HUES48 (cell line): ENCODE measurements at regions not wholly inside any gene's neighbourhood (a gene's known extent, or its start where the extent isn't known, plus 50 kb on each side); places are given as distances from the start of the nearest gene placed in this dataset.

ENCODE experiments used
- H3K27ac ChIP-seq: one replicate; pipeline ENCODE4 v1.7.0; 2013; ENCODE audit warnings: low read depth, low read length, inconsistent platforms
- H3K27me3 ChIP-seq: 2 replicates; pipeline ENCODE4 v1.6.1; 2013; ENCODE audit warnings: mild to moderate bottlenecking, low read length; ENCODE audit not compliant: control insufficient read depth, insufficient read depth
- H3K36me3 ChIP-seq: 2 replicates; pipeline ENCODE4 v1.6.1; 2013; ENCODE audit warnings: low read length; ENCODE audit not compliant: control insufficient read depth, insufficient read depth
- H3K4me1 ChIP-seq: 2 replicates; pipeline ENCODE4 v1.6.1; 2013; ENCODE audit warnings: mild to moderate bottlenecking, low read length; ENCODE audit not compliant: control insufficient read depth, insufficient read depth
- H3K4me3 ChIP-seq: 2 replicates; pipeline ENCODE4 v1.5.1; 2013; ENCODE audit warnings: mild to moderate bottlenecking, low read depth, low read length
- H3K9ac ChIP-seq: 2 replicates; pipeline ENCODE4 v1.6.1; 2013; ENCODE audit warnings: mild to moderate bottlenecking, low read depth, low read length, moderate library complexity
- H3K9me3 ChIP-seq: 2 replicates; pipeline ENCODE4 v1.6.1; 2013; ENCODE audit warnings: low read length; ENCODE audit not compliant: control insufficient read depth, insufficient read depth

- H3K27ac ChIP-seq: no peak overlapping the region
- H3K9me3 ChIP-seq: no peaks in the 10 kb centered on the region
- H3K4me1 ChIP-seq: peaks cover 15% of the 10 kb centered on the region
- H3K4me3 ChIP-seq: no peak overlapping the region
- H3K36me3 ChIP-seq: no peaks in the 10 kb centered on the region
- H3K9ac ChIP-seq: no peak overlapping the region
- no peaks in the 10 kb centered on the region for H3K27me3 ChIP-seq
Measured at GRCh38 chr15:97522347-97522746, 438.2 kb upstream of the ARRDC4 start.

GRCh38 chr15:97525809-97526208 is 434.7 kb upstream of the ARRDC4 start:
- no peak overlapping the region for H3K27ac ChIP-seq
- H3K27me3 ChIP-seq: no peaks in the 10 kb centered on the region
- H3K36me3 ChIP-seq: no peaks in the 10 kb centered on the region
- no peak overlapping the region for H3K9ac ChIP-seq
- H3K4me3 ChIP-seq: no peak overlapping the region
- H3K4me1 ChIP-seq: peaks cover 3% of the 10 kb centered on the region; the same call in 1 of the 2 replicates
- no peaks in the 10 kb centered on the region for H3K9me3 ChIP-seq

GRCh38 chr15:97528238-97528637 is 432.3 kb upstream of the ARRDC4 start:
- Histone ChIP-seq H3K36me3 (no peaks in the 10 kb centered on the region), H3K27me3 (no peaks in the 10 kb centered on the region), H3K9ac (no peak overlapping the region), H3K4me3 (no peak overlapping the region), H3K4me1 (no peaks in the 10 kb centered on the region), H3K27ac (no peak overlapping the region), H3K9me3 (no peaks in the 10 kb centered on the region)

- no peak overlapping the region for H3K27ac ChIP-seq
- H3K9me3 ChIP-seq: no peaks in the 10 kb centered on the region
- H3K4me3 ChIP-seq: no peak overlapping the region
- no peaks in the 10 kb centered on the region for H3K36me3 ChIP-seq
- H3K9ac ChIP-seq: no peak overlapping the region
- H3K4me1 ChIP-seq: no peaks in the 10 kb centered on the region
- H3K27me3 ChIP-seq: no peaks in the 10 kb centered on the region
Measured at GRCh38 chr15:97545799-97546198, 414.7 kb upstream of the ARRDC4 start.

- Histone ChIP-seq H3K9me3 (no peaks in the 10 kb centered on the region), H3K27ac (no peak overlapping the region), H3K27me3 (no peaks in the 10 kb centered on the region), H3K9ac (no peak overlapping the region), H3K4me3 (no peak overlapping the region), H3K36me3 (no peaks in the 10 kb centered on the region), H3K4me1 (no peaks in the 10 kb centered on the region)
Measured at GRCh38 chr15:97547381-97547780, 413.1 kb upstream of the ARRDC4 start.

GRCh38 chr15:97561529-97561928 is 399.0 kb upstream of the ARRDC4 start:
- Histone ChIP-seq H3K36me3 (no peaks in the 10 kb centered on the region), H3K9me3 (no peaks in the 10 kb centered on the region), H3K4me3 (no peak overlapping the region), H3K27ac (no peak overlapping the region), H3K27me3 (no peaks in the 10 kb centered on the region), H3K9ac (no peak overlapping the region), H3K4me1 (no peaks in the 10 kb centered on the region)

GRCh38 chr15:97563516-97563915 is 397.0 kb upstream of the ARRDC4 start:
- no peak overlapping the region for H3K9ac ChIP-seq
- H3K27ac ChIP-seq: no peak overlapping the region
- no peaks in the 10 kb centered on the region for H3K36me3 ChIP-seq
- no peaks in the 10 kb centered on the region for H3K27me3 ChIP-seq
- no peak overlapping the region for H3K4me3 ChIP-seq
- no peaks in the 10 kb centered on the region for H3K4me1 ChIP-seq
- no peaks in the 10 kb centered on the region for H3K9me3 ChIP-seq

GRCh38 chr15:97566961-97567360 is 393.5 kb upstream of the ARRDC4 start:
- H3K27ac ChIP-seq: no peak overlapping the region
- no peaks in the 10 kb centered on the region for H3K36me3 ChIP-seq
- H3K9ac ChIP-seq: no peak overlapping the region
- H3K4me3 ChIP-seq: no peak overlapping the region
- H3K4me1 ChIP-seq: no peaks in the 10 kb centered on the region
- H3K9me3 ChIP-seq: no peaks in the 10 kb centered on the region; the same call in 1 of the 2 replicates
- no peaks in the 10 kb centered on the region for H3K27me3 ChIP-seq

- no peaks in the 10 kb centered on the region; the same call in 1 of the 2 replicates for H3K9me3 ChIP-seq
- H3K4me1 ChIP-seq: no peaks in the 10 kb centered on the region
- H3K36me3 ChIP-seq: no peaks in the 10 kb centered on the region
- H3K27me3 ChIP-seq: no peaks in the 10 kb centered on the region
- no peak overlapping the region for H3K4me3 ChIP-seq
- no peak overlapping the region for H3K9ac ChIP-seq
- no peak overlapping the region for H3K27ac ChIP-seq
Measured at GRCh38 chr15:97567411-97567810, 393.1 kb upstream of the ARRDC4 start.

- Histone ChIP-seq H3K27ac (no peak overlapping the region), H3K36me3 (no peaks in the 10 kb centered on the region), H3K4me3 (no peak overlapping the region), H3K27me3 (no peaks in the 10 kb centered on the region), H3K9ac (no peak overlapping the region), H3K4me1 (no peaks in the 10 kb centered on the region), H3K9me3 (no peaks in the 10 kb centered on the region)
Measured at GRCh38 chr15:97576929-97577645, 383.4 kb upstream of the ARRDC4 start.

GRCh38 chr15:97585408-97585807 is 375.1 kb upstream of the ARRDC4 start:
- Histone ChIP-seq H3K4me1 (no peaks in the 10 kb centered on the region), H3K9ac (no peak overlapping the region)

More at GRCh38 chr15:97585408-97585807, 375.1 kb upstream of the ARRDC4 start:
- Histone ChIP-seq H3K4me3 (no peak overlapping the region), H3K9me3 (peaks cover 3% of the 10 kb centered on the region; the same call in 1 of the 2 replicates), H3K27me3 (no peaks in the 10 kb centered on the region), H3K27ac (no peak overlapping the region), H3K36me3 (no peaks in the 10 kb centered on the region)
